Retinal pigment epithelial cell (primary cell): ENCODE measurements at regions not wholly inside any gene's neighbourhood (a gene's known extent, or its start where the extent isn't known, plus 50 kb on each side); places are given as distances from the start of the nearest gene placed in this dataset.
"Not testable (repeated sequence)": the region's sequence is repeated elsewhere in the genome, so short reads cannot be mapped to it uniquely, and the experiment has no call there.

ENCODE experiments used
- DNase-seq: peaks from one replicate; pipeline ENCODE4 v3.0.0-alpha.2; 2010; ENCODE audit warnings: low read depth
- H3K4me3 ChIP-seq: 2 replicates; pipeline ENCODE4 v1.5.1; 2011; ENCODE audit warnings: mild to moderate bottlenecking, low read length, control low read depth, moderate library complexity
- TF ChIP-seq, protein P1 (sequence below): conservative IDR thresholded peaks from 2 replicates; pipeline ENCODE4 v1.5.1; 2011; ENCODE audit warnings: low read depth, low read length, control low read depth, inconsistent platforms

DNA sequence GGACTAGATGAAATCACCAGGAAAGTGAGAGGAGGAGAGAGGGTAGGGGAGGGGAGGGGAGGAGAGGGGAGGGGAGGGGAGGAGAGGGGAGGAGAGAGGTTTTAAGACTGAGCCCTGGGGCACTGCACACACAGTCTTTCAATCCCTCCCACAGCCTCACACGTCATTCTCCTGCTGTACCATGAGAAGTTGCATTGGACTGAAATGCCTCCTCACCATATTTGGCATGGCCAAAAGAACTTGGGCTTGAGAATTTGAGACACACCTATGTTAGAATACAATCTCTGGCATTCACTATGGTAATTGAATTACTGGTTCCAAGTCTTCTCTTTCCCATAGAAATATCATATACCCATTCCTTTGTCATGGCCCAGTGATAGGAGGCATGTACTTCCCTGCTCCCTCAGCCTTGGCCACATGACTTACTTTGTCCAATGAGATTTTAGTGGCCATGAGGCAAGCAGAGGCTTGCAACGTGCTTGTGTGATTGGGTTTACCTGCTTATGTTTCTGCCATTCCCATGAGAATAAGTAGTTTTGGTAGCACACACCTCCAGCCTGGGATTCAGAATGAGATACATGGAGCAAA lies 133.3 kb upstream of the SMARCA2 start:
- TF ChIP-seq, protein P1, sequence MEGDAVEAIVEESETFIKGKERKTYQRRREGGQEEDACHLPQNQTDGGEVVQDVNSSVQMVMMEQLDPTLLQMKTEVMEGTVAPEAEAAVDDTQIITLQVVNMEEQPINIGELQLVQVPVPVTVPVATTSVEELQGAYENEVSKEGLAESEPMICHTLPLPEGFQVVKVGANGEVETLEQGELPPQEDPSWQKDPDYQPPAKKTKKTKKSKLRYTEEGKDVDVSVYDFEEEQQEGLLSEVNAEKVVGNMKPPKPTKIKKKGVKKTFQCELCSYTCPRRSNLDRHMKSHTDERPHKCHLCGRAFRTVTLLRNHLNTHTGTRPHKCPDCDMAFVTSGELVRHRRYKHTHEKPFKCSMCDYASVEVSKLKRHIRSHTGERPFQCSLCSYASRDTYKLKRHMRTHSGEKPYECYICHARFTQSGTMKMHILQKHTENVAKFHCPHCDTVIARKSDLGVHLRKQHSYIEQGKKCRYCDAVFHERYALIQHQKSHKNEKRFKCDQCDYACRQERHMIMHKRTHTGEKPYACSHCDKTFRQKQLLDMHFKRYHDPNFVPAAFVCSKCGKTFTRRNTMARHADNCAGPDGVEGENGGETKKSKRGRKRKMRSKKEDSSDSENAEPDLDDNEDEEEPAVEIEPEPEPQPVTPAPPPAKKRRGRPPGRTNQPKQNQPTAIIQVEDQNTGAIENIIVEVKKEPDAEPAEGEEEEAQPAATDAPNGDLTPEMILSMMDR = no peak
- no peak overlapping the region for H3K4me3 ChIP-seq

DNA sequence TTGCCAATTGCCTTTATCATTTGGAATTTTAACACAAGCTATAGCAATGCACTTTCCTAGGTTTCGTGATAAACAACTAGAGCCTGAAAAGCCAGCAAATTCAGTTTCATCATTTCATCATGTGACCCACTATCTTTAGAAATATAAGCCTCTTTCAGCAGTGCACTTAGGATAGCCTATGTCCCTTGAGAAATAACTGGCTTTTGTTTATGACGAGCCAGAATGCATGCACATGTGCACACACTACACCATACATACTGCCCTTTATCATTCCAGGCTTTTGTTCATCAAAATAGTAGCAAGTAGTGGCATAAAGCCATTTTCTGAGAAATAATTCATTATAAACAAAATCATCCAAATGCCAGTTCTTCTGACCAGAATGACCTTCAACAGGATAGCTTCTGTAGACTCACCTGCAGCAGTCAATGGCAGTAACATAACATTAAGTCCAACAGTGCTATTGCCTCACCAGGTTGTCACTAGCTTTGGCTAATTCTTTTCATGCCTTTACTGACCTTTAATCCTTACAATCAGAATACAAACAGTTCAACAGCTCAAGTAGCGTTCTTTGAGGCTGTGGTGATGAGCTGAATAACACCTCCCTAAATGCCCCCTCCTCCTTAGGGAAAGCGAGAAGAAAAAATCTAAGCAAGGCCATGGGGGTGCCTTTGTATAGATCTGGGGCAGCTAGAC lies 132.3 kb upstream of the SMARCA2 start:
- TF ChIP-seq, protein P1 = no peak
- H3K4me3 ChIP-seq = no peak overlapping the region
- DNase-seq = no peak

More for the DNA sequence above, 133.3 kb upstream of the SMARCA2 start:
- DNase-seq = no peak

GRCh38 chr9:1890201-1890600 lies 124.9 kb upstream of the SMARCA2 start:
- no peak for DNase-seq
- TF ChIP-seq, protein P1 = no peak
- no peak overlapping the region for H3K4me3 ChIP-seq

DNA sequence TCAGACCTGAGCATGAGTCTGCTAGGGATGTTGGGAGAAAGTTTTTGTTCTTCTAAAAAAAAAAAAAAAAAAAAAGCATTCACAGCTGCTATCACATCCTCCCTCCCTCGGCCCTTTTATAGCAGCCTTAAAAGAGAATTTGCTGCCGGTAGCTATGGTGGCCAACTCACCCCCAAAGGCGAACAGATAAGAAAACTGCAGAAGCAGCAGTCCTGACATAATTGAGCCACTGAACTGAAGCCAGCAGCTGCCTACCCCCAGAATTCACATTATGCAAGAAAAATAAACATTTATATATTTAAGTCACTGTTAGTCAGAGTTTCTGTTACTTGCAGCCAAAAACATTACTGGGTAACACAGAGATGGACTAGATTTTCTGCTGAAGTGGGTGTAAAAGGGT lies 124.3 kb upstream of the SMARCA2 start:
- no peak overlapping the region for H3K4me3 ChIP-seq
- DNase-seq = no peak
- TF ChIP-seq, protein P1 = no peak

- not testable (repeated sequence) for H3K4me3 ChIP-seq, DNase-seq
Measured at GRCh38 chr9:1903080-1903704, 112.0 kb upstream of the SMARCA2 start.

DNA sequence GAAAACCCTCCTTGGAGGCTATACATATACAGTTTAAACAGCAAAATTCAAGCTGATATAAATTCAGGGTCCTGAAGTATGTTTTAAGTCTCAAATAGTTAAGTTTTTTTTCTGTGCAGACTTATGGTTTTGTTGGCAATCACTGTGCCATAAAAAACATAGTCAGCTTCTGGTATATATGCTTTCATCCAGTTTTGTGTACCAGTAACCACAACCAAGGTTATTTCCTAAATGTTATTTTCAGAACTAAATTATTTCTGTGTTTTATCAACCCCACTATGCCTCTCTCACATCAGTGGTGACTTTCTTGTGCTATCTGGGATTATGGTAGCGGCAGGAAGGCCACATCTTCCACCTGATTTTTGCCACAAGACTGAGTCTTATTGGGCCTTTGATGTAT lies 107.7 kb upstream of the SMARCA2 start:
- H3K4me3 ChIP-seq = no peak overlapping the region
- TF ChIP-seq, protein P1 = no peak
- no peak for DNase-seq

GRCh38 chr9:1909322-1909721 lies 105.8 kb upstream of the SMARCA2 start:
- TF ChIP-seq, protein P1 = no peak
- no peak for DNase-seq
- no peak overlapping the region for H3K4me3 ChIP-seq
